GM23338 (cell line): ENCODE measurements at regions not wholly inside any gene's neighbourhood (a gene's known extent, or its start where the extent isn't known, plus 50 kb on each side); places are given as distances from the start of the nearest gene placed in this dataset.

ENCODE experiments used
- CREB1 ChIP-seq: fragments of 250-450 bp; sonication (Bioruptor Pico); IDR thresholded peaks from 2 replicates; pipeline ENCODE4 v1.5.0; 2020; ENCODE audit warnings: low read depth, mild to moderate bottlenecking, moderate library complexity
- EZH2 ChIP-seq: fragments of 200-600 bp; sonication (generic); IDR thresholded peaks from one replicate; pipeline ENCODE4 v1.8.0; 2017; ENCODE audit warnings: antibody characterized with exemption, mild to moderate bottlenecking, low read depth; ENCODE audit not compliant: unreplicated experiment
- NANOG ChIP-seq: IDR thresholded peaks from 2 replicates; pipeline ENCODE4 v1.6.1; 2016; ENCODE audit warnings: antibody characterized with exemption, borderline replicate concordance
- POLR2AphosphoS5 ChIP-seq: IDR thresholded peaks from 2 replicates; pipeline ENCODE4 v1.6.1; 2016; ENCODE audit warnings: antibody characterized with exemption, low read depth
- TF ChIP-seq, protein P1 (sequence below), 2 experiments: fragments of 200-600 bp in 1 of 2; sonication (generic) in 1 of 2; conservative IDR thresholded peaks; 2 replicates each; pipeline versions ENCODE4 v1.5.1 to v1.6.1; 2016 to 2017; ENCODE audit warnings: antibody characterized with exemption in 2 of 2, low read depth in 2 of 2, mild to moderate bottlenecking in 2 of 2, moderate library complexity in 1 of 2
- TF ChIP-seq, protein P2 (sequence below): IDR thresholded peaks from 2 replicates; pipeline ENCODE4 v1.6.1; 2016; ENCODE audit warnings: antibody characterized with exemption

DNA sequence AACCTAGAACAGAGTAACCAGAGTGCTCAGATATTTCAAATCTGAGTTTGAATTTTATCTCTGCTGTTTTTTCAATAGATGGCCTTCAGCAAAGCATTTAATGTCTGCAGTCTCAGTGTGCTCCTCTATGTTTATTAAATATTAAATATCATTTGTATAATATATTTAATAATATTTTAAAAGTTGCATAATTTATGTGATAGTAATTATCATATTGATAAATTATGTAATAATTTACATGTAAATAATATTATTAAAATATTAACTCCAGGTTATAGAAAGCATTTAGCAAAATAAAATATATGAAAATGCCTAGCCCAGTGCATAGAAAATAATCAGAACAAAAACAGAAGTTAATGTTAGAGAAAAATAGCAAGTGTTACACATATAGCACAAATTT lies 930.0 kb upstream of the SLC35B3 start:
- TF ChIP-seq, protein P1, sequence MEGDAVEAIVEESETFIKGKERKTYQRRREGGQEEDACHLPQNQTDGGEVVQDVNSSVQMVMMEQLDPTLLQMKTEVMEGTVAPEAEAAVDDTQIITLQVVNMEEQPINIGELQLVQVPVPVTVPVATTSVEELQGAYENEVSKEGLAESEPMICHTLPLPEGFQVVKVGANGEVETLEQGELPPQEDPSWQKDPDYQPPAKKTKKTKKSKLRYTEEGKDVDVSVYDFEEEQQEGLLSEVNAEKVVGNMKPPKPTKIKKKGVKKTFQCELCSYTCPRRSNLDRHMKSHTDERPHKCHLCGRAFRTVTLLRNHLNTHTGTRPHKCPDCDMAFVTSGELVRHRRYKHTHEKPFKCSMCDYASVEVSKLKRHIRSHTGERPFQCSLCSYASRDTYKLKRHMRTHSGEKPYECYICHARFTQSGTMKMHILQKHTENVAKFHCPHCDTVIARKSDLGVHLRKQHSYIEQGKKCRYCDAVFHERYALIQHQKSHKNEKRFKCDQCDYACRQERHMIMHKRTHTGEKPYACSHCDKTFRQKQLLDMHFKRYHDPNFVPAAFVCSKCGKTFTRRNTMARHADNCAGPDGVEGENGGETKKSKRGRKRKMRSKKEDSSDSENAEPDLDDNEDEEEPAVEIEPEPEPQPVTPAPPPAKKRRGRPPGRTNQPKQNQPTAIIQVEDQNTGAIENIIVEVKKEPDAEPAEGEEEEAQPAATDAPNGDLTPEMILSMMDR (conservative IDR thresholded peaks at IDR 0.05; ENCODE audit: low read depth in 2 of 2), result no peak
- no peak for TF ChIP-seq NANOG
- TF ChIP-seq CREB1, result no peak
- TF ChIP-seq, protein P2, sequence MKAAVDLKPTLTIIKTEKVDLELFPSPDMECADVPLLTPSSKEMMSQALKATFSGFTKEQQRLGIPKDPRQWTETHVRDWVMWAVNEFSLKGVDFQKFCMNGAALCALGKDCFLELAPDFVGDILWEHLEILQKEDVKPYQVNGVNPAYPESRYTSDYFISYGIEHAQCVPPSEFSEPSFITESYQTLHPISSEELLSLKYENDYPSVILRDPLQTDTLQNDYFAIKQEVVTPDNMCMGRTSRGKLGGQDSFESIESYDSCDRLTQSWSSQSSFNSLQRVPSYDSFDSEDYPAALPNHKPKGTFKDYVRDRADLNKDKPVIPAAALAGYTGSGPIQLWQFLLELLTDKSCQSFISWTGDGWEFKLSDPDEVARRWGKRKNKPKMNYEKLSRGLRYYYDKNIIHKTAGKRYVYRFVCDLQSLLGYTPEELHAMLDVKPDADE, result no peak
- TF ChIP-seq EZH2, result no peak
- TF ChIP-seq POLR2AphosphoS5, result no peak
